GM19023 (cell line): ENCODE measurements at regions not wholly inside any gene's neighbourhood (a gene's known extent, or its start where the extent isn't known, plus 50 kb on each side); places are given as distances from the start of the nearest gene placed in this dataset.

Experiments used
- ATAC-seq: cut with Tn5 transposase; IDR thresholded peaks from one replicate; pipeline ENCODE4 v1.9.1; 2021; ENCODE audit warnings: mild to moderate bottlenecking, moderate library complexity; ENCODE audit not compliant: unreplicated experiment

GRCh38 chr2:138104071-138104470, 139.8 kb downstream of the HNMT start:
- ATAC-seq: no peak

- no peak for ATAC-seq
Observed at GRCh38 chr2:138105358-138105757, 141.1 kb downstream of the HNMT start.

GRCh38 chr2:138106606-138107005, 142.3 kb downstream of the HNMT start:
- ATAC-seq: no peak

- ATAC-seq: no peak
Observed at GRCh38 chr2:138107288-138107687, 143.0 kb downstream of the HNMT start.

GRCh38 chr2:138110453-138111083, 146.3 kb downstream of the HNMT start:
- no peak for ATAC-seq

GRCh38 chr2:138112536-138112935, 148.3 kb downstream of the HNMT start:
- no peak for ATAC-seq

- ATAC-seq: no peak
Observed at GRCh38 chr2:138113871-138114525, 149.7 kb downstream of the HNMT start.

GRCh38 chr2:138115666-138116065, 151.4 kb downstream of the HNMT start:
- no peak for ATAC-seq

- ATAC-seq: no peak
Observed at GRCh38 chr2:138116456-138116855, 152.2 kb downstream of the HNMT start.

- ATAC-seq: no peak
Observed at GRCh38 chr2:138121666-138122661, 157.7 kb downstream of the HNMT start.

- no peak for ATAC-seq
Observed at GRCh38 chr2:138122891-138123290, 158.6 kb downstream of the HNMT start.

- ATAC-seq: no peak
Observed at GRCh38 chr2:138123741-138124140, 159.5 kb downstream of the HNMT start.

GRCh38 chr2:138124521-138124920, 160.2 kb downstream of the HNMT start:
- no peak for ATAC-seq

GRCh38 chr2:138125306-138126288, 161.3 kb downstream of the HNMT start:
- ATAC-seq: no peak

- no peak for ATAC-seq
Observed at GRCh38 chr2:138132108-138132507, 167.8 kb downstream of the HNMT start.

GRCh38 chr2:138137949-138138348, 173.7 kb downstream of the HNMT start:
- no peak for ATAC-seq

- ATAC-seq: no peak
Observed at GRCh38 chr2:138147796-138148195, 183.5 kb downstream of the HNMT start.

- peak; percentile 67 for ATAC-seq
Observed at GRCh38 chr2:138155304-138155703, 191.0 kb downstream of the HNMT start.

- ATAC-seq: no peak
Observed at GRCh38 chr2:138157372-138157771, 193.1 kb downstream of the HNMT start.

GRCh38 chr2:138170485-138170884, 206.2 kb downstream of the HNMT start:
- no peak for ATAC-seq
